ENCODE measurements at regions not wholly inside any gene's neighbourhood (a gene's known extent, or its start where the extent isn't known, plus 50 kb on each side); places are given as distances from the start of the nearest gene placed in this dataset.

- no peak for DNase-seq (ENCODE audit: low spot score)
These were observed 172.8 kb upstream of the HES1 start for GRCh38 chr3:193962986-193963685.

GRCh38 chr3:193963808-193964516 is 172.0 kb upstream of the HES1 start:
- DNase-seq (ENCODE audit: low spot score), result no peak

GRCh38 chr3:193964517-193964880 is 171.4 kb upstream of the HES1 start:
- DNase-seq (ENCODE audit: low spot score), result no peak

GRCh38 chr3:193968380-193968974 is 167.5 kb upstream of the HES1 start:
- DNase-seq (ENCODE audit: low spot score), result no peak

- peak; percentile 38 for DNase-seq (ENCODE audit: low spot score)
These were observed 165.7 kb upstream of the HES1 start for GRCh38 chr3:193970131-193970772.

GRCh38 chr3:193970773-193971206 is 165.2 kb upstream of the HES1 start:
- no peak for DNase-seq (ENCODE audit: low spot score)

GRCh38 chr3:193971261-193971751 is 164.6 kb upstream of the HES1 start:
- DNase-seq (ENCODE audit: low spot score), result no peak

- DNase-seq (ENCODE audit: low spot score), result no peak
These were observed 164.0 kb upstream of the HES1 start for GRCh38 chr3:193971966-193972365.

- DNase-seq (ENCODE audit: low spot score), result no peak
These were observed 163.1 kb upstream of the HES1 start for GRCh38 chr3:193972832-193973231.

- DNase-seq (ENCODE audit: low spot score), result no peak
These were observed 161.7 kb upstream of the HES1 start for GRCh38 chr3:193974191-193974652.

- DNase-seq (ENCODE audit: low spot score), result no peak
These were observed 161.0 kb upstream of the HES1 start for GRCh38 chr3:193974671-193975535.

GRCh38 chr3:193977622-193978021 is 158.3 kb upstream of the HES1 start:
- DNase-seq (ENCODE audit: low spot score), result no peak

- no peak for DNase-seq (ENCODE audit: low spot score)
These were observed 157.9 kb upstream of the HES1 start for GRCh38 chr3:193978030-193978429.

GRCh38 chr3:193978486-193978885 is 157.5 kb upstream of the HES1 start:
- DNase-seq (ENCODE audit: low spot score), result no peak

GRCh38 chr3:193980326-193980725 is 155.6 kb upstream of the HES1 start:
- no peak for DNase-seq (ENCODE audit: low spot score)

- no peak for DNase-seq (ENCODE audit: low spot score)
These were observed 155.0 kb upstream of the HES1 start for GRCh38 chr3:193980905-193981304.

- no peak for DNase-seq (ENCODE audit: low spot score)
These were observed 154.4 kb upstream of the HES1 start for GRCh38 chr3:193981504-193981903.

GRCh38 chr3:193982258-193982659 is 153.7 kb upstream of the HES1 start:
- DNase-seq (ENCODE audit: low spot score), result no peak

GRCh38 chr3:193983846-193984818 is 151.8 kb upstream of the HES1 start:
- no peak for DNase-seq (ENCODE audit: low spot score)

GRCh38 chr3:193984876-193985275 is 151.1 kb upstream of the HES1 start:
- no peak for DNase-seq (ENCODE audit: low spot score)
